Glutamatergic neuron (in vitro differentiated cells): ENCODE measurements at regions not wholly inside any gene's neighbourhood (a gene's known extent, or its start where the extent isn't known, plus 50 kb on each side); places are given as distances from the start of the nearest gene placed in this dataset.

Source experiments
- DNase-seq: peaks from one replicate; pipeline ENCODE4 v3.0.0; 2022
- H3K27ac Mint-ChIP-seq: one replicate; pipeline ENCODE4 v1.8.0; 2020; ENCODE audit warnings: mild to moderate bottlenecking, mixed read lengths, inconsistent platforms; ENCODE audit not compliant: unreplicated experiment
- H3K27me3 Mint-ChIP-seq: one replicate; pipeline ENCODE4 v1.8.0; 2020; ENCODE audit warnings: mild to moderate bottlenecking, moderate library complexity, mixed read lengths, inconsistent platforms; ENCODE audit not compliant: unreplicated experiment
- H3K36me3 Mint-ChIP-seq: one replicate; pipeline ENCODE4 v1.8.0; 2020; ENCODE audit warnings: mild to moderate bottlenecking, mixed read lengths, inconsistent platforms; ENCODE audit not compliant: unreplicated experiment
- H3K4me1 Mint-ChIP-seq: one replicate; pipeline ENCODE4 v1.8.0; 2020; ENCODE audit warnings: mild to moderate bottlenecking, low read depth, mixed read lengths, inconsistent platforms; ENCODE audit not compliant: unreplicated experiment
- H3K4me3 Mint-ChIP-seq: one replicate; pipeline ENCODE4 v1.8.0; 2020; ENCODE audit warnings: mild to moderate bottlenecking, mixed read lengths, inconsistent platforms; ENCODE audit not compliant: unreplicated experiment
- H3K9me3 Mint-ChIP-seq: one replicate; pipeline ENCODE4 v1.8.0; 2020; ENCODE audit warnings: mild to moderate bottlenecking, moderate library complexity, mixed read lengths, inconsistent platforms; ENCODE audit not compliant: unreplicated experiment
- CTCF ChIP-seq: fragments of 200-600 bp; sonication (generic); IDR thresholded peaks from one replicate; pipeline ENCODE4 v1.5.0; 2021; ENCODE audit not compliant: partially characterized antibody, unreplicated experiment

- H3K27ac Mint-ChIP-seq, result no peak overlapping the region
- no peak for DNase-seq
- no peaks in the 10 kb centered on the region for H3K9me3 Mint-ChIP-seq
- H3K36me3 Mint-ChIP-seq, result no peaks in the 10 kb centered on the region
- no peak for TF ChIP-seq CTCF
- H3K4me1 Mint-ChIP-seq, result no peaks in the 10 kb centered on the region
- H3K4me3 Mint-ChIP-seq, result no peak overlapping the region
- H3K27me3 Mint-ChIP-seq, result no peaks in the 10 kb centered on the region
Measured at GRCh38 chr3:182397164-182397563, 396.1 kb upstream of the ATP11B start.

DNA sequence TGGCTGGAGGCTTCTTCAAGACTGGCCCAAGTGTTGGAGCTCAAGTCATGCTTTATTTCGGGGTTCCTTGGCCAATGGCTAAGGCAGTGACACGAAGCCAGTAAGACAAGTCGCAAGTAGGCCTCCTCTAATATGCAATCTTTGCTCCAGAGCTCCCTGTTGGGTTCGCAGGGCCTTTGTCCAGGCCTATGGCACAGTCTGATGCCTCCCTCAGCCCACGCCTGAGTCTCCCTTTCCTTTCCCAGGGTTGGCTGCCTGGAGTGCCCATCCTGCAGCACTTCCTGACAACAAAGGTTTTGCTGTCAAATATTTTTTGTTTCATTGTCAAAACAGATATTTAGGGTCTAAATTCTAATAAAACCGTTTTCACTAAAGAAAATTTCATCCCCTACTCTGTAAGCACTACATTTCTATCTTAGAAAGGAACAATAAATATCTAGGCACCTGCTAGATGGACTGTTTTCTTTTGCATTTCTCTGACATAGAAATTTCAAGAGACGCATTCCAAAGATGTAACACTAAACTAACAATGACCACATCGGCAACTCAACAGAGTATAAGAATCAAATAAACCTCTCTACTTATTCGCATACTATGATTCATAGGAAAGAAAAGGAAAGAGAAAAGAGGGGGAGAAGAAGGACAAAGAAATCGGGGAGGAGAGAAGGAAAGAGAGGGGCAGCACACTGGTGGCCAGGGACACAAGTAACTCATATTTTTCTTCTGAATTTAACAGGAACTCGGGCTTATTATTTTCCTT, 393.1 kb upstream of the ATP11B start:
- TF ChIP-seq CTCF, result no peak
- Mint-ChIP-seq H3K27ac (no peak overlapping the region), H3K27me3 (no peaks in the 10 kb centered on the region), H3K4me3 (no peak overlapping the region), H3K4me1 (no peaks in the 10 kb centered on the region), H3K36me3 (no peaks in the 10 kb centered on the region), H3K9me3 (no peaks in the 10 kb centered on the region)
- no peak for DNase-seq

DNA sequence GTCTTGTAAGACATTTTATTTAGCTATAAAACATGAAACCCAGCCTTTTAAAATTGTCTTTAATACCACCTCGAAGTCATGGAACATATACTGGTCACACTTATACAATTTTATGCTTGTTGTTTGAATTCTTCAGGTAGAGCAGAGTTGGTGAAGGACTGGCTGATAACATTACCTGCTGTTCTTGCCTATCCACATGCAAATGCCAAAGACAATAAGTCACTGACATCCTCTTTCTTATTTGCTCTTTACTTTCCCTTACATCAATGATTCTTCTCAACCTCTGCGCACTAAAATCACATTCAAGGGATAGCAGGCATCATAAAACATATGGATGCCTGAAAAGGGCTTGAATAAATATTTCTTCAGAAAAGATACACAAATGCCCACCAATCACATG, 392.5 kb upstream of the ATP11B start:
- Mint-ChIP-seq H3K36me3 (no peaks in the 10 kb centered on the region), H3K4me1 (no peaks in the 10 kb centered on the region), H3K27me3 (no peaks in the 10 kb centered on the region), H3K9me3 (no peaks in the 10 kb centered on the region), H3K4me3 (no peak overlapping the region), H3K27ac (no peak overlapping the region)
- no peak for TF ChIP-seq CTCF
- no peak for DNase-seq

GRCh38 chr3:182404031-182404430, 389.3 kb upstream of the ATP11B start:
- TF ChIP-seq CTCF, result no peak
- H3K4me3 Mint-ChIP-seq, result no peak overlapping the region
- no peaks in the 10 kb centered on the region for H3K27me3 Mint-ChIP-seq
- no peaks in the 10 kb centered on the region for H3K36me3 Mint-ChIP-seq
- H3K9me3 Mint-ChIP-seq, result no peaks in the 10 kb centered on the region
- no peak for DNase-seq
- H3K27ac Mint-ChIP-seq, result no peak overlapping the region
- H3K4me1 Mint-ChIP-seq, result no peaks in the 10 kb centered on the region

DNA sequence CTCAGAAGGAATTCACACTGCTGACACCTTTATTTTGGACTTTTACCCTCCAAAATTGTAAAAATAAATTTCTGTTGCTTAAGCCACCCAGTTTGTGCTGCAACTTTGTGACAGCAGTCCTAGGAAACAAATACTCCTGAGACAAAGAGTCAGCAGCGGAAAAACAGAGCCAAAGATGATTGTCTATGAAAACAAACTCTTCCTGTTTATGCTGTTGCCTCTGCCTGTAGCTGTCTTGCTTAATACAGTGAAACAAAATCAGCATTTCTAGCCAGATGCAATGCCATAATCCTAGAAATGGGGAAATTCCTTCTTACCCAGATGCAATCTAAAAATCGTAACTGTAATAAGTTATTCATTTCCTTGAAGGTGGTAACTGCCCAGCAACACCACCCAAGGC, 387.5 kb upstream of the ATP11B start:
- Mint-ChIP-seq H3K4me3 (no peak overlapping the region), H3K27ac (no peak overlapping the region), H3K4me1 (no peaks in the 10 kb centered on the region), H3K9me3 (no peaks in the 10 kb centered on the region), H3K36me3 (no peaks in the 10 kb centered on the region), H3K27me3 (no peaks in the 10 kb centered on the region)
- no peak for DNase-seq
- no peak for TF ChIP-seq CTCF
